ENCODE measurements at regions not wholly inside any gene's neighbourhood (a gene's known extent, or its start where the extent isn't known, plus 50 kb on each side); places are given as distances from the start of the nearest gene placed in this dataset.

DNA sequence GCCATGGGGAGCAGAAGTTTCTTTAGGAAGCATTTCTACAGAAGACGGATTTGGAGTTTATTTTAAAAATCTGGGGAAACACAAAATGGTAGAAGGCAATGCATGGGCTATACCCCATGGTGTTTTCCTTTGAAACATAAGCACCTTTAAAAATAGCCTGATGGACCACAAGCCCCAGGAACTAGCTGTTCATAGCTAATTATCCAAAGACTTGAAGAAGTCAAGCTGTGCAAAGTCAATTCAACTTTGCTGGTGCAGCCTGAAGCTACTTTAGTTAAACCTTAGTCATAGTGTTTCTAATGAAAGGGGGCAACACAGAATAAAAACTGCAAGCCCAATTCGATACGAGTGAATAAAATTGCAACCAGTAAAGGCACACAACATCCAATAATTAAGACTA lies 732.5 kb downstream of the GALC start:
- DNase-seq (ENCODE audit: low read depth, low spot score) (no peak), FAIRE-seq (no peak)
- no peak overlapping the region for H3K27ac ChIP-seq (ENCODE audit: insufficient read depth, low read depth, low read length)
- H3K4me2 ChIP-seq (ENCODE audit: insufficient read depth, low read length), result no peak overlapping the region
- no peak for TF ChIP-seq MYC (IDR thresholded peaks at IDR 0.05; ENCODE audit: low read depth, low read length)
- no peak for TF ChIP-seq JUN (IDR thresholded peaks at IDR 0.05; ENCODE audit: borderline replicate concordance, insufficient read depth, insufficient read length, low read depth)
- TF ChIP-seq, protein P1, sequence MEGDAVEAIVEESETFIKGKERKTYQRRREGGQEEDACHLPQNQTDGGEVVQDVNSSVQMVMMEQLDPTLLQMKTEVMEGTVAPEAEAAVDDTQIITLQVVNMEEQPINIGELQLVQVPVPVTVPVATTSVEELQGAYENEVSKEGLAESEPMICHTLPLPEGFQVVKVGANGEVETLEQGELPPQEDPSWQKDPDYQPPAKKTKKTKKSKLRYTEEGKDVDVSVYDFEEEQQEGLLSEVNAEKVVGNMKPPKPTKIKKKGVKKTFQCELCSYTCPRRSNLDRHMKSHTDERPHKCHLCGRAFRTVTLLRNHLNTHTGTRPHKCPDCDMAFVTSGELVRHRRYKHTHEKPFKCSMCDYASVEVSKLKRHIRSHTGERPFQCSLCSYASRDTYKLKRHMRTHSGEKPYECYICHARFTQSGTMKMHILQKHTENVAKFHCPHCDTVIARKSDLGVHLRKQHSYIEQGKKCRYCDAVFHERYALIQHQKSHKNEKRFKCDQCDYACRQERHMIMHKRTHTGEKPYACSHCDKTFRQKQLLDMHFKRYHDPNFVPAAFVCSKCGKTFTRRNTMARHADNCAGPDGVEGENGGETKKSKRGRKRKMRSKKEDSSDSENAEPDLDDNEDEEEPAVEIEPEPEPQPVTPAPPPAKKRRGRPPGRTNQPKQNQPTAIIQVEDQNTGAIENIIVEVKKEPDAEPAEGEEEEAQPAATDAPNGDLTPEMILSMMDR (IDR thresholded peaks at IDR 0.05; ENCODE audit: extremely low read depth in 1 of 2, insufficient read depth in 1 of 2, low read depth in 1 of 2, low read length in 2 of 2), result no peak
- TF ChIP-seq POLR2AphosphoS5 (IDR thresholded peaks at IDR 0.05; ENCODE audit: insufficient read depth, low read depth, low read length), result no peak
- TF ChIP-seq EZH2 (IDR thresholded peaks at IDR 0.05; ENCODE audit: borderline replicate concordance, low read depth, low read length, severe bottlenecking), result no peak
- TF ChIP-seq FOS (IDR thresholded peaks at IDR 0.05; ENCODE audit: borderline replicate concordance, insufficient read depth, low read length), result no peak
- TF ChIP-seq, protein P2, sequence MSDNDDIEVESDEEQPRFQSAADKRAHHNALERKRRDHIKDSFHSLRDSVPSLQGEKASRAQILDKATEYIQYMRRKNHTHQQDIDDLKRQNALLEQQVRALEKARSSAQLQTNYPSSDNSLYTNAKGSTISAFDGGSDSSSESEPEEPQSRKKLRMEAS (IDR thresholded peaks at IDR 0.05; ENCODE audit: insufficient read depth, insufficient read length), result no peak
- no peak for TF ChIP-seq GATA2 (IDR thresholded peaks at IDR 0.05; ENCODE audit: insufficient read depth, insufficient read length, low read depth, low read length)
- H3K4me3 ChIP-seq (replicated peaks in 1 of 3; ENCODE audit: insufficient read depth in 1 of 3, low read depth in 1 of 3, low read length in 3 of 3), result no peak overlapping the region
- H3K9me1 ChIP-seq (replicated peaks; ENCODE audit: control insufficient read depth, extremely low read depth, insufficient read depth, low read length), result no peaks in the 10 kb centered on the region
- no peaks in the 10 kb centered on the region for H3K79me2 ChIP-seq (ENCODE audit: control insufficient read depth, insufficient read depth, low read length)
- dilution Hi-C loops (cut with MboI; ENCODE audit: extremely low pct_ligation_motif_present, low sequenced_read_pairs), result no loop called here
- no TSS peak for BruUV-seq (replicated peaks)
- H3K4me1 ChIP-seq (ENCODE audit: control insufficient read depth, extremely low read depth, insufficient read depth, low read length), result no peaks in the 10 kb centered on the region
- peaks cover 4% of the 10 kb centered on the region for H3K9me3 ChIP-seq (replicated peaks; ENCODE audit: control insufficient read depth, insufficient read depth, low read length)
- no peak overlapping the region for H2AFZ ChIP-seq (ENCODE audit: low read depth, low read length)
- ChIA-PET POLR2A (no interaction called here), CTCF (no interaction called here)
- no peaks in the 10 kb centered on the region for H3K36me3 ChIP-seq (ENCODE audit: control insufficient read depth in 2 of 2, extremely low read depth in 1 of 2, insufficient read depth in 2 of 2, low read length in 2 of 2)
- intact Hi-C loops (cut with micrococcal nuclease), result no loop called here
- H4K20me1 ChIP-seq (replicated peaks; ENCODE audit: control insufficient read depth, extremely low read depth, insufficient read depth, low read length), result no peaks in the 10 kb centered on the region
- H3K9ac ChIP-seq (replicated peaks; ENCODE audit: extremely low read depth, insufficient read depth, low read length), result no peak overlapping the region
- no peaks in the 10 kb centered on the region for H3K27me3 ChIP-seq (ENCODE audit: control insufficient read depth in 2 of 2, insufficient read depth in 2 of 2, low read length in 2 of 2)
